ENCODE measurements at regions not wholly inside any gene's neighbourhood (a gene's known extent, or its start where the extent isn't known, plus 50 kb on each side); places are given as distances from the start of the nearest gene placed in this dataset.

GRCh38 chr6:27679964-27680694 is 207.2 kb upstream of the ZNF184 start:
- TF ChIP-seq CTCF (IDR thresholded peaks at IDR 0.05; ENCODE audit: low read depth, low read length) (no peak), MAX (IDR thresholded peaks at IDR 0.05; ENCODE audit: low read depth, low read length) (no peak), POLR2A (IDR thresholded peaks at IDR 0.05; ENCODE audit: extremely low read depth, insufficient read length) (no peak)

All from NB4 (cell line).